ENCODE measurements at regions not wholly inside any gene's neighbourhood (a gene's known extent, or its start where the extent isn't known, plus 50 kb on each side); places are given as distances from the start of the nearest gene placed in this dataset.

DNA sequence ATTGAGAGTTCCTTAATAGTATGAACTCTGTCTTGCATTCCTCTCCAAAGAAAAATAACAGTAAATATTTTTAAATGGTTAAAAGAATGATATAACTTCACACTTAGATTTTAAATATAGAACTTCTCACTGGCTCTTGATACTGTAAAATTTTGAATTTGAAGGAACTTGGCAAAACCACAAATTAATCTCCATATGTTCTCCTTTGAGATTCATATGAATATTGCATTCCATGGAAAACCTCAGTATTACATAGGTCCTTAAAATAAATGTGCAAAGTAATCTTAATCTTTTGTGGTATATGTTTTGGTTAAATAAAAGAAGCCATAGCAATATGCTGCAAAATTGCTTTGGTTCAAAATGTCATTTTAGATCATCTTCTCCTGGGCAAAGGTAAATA is 1137.6 kb upstream of the LRRTM3 start:
- TF ChIP-seq, protein P1, sequence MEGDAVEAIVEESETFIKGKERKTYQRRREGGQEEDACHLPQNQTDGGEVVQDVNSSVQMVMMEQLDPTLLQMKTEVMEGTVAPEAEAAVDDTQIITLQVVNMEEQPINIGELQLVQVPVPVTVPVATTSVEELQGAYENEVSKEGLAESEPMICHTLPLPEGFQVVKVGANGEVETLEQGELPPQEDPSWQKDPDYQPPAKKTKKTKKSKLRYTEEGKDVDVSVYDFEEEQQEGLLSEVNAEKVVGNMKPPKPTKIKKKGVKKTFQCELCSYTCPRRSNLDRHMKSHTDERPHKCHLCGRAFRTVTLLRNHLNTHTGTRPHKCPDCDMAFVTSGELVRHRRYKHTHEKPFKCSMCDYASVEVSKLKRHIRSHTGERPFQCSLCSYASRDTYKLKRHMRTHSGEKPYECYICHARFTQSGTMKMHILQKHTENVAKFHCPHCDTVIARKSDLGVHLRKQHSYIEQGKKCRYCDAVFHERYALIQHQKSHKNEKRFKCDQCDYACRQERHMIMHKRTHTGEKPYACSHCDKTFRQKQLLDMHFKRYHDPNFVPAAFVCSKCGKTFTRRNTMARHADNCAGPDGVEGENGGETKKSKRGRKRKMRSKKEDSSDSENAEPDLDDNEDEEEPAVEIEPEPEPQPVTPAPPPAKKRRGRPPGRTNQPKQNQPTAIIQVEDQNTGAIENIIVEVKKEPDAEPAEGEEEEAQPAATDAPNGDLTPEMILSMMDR (IDR thresholded peaks at IDR 0.05): no peak
- TF ChIP-seq POLR2A (IDR thresholded peaks at IDR 0.05): no peak

Data from esophagus squamous epithelium (tissue), 4 donors.